CD4-positive, alpha-beta T cell treated with Interleukin-6 for 4 hours (primary cell): ENCODE measurements at regions not wholly inside any gene's neighbourhood (a gene's known extent, or its start where the extent isn't known, plus 50 kb on each side); places are given as distances from the start of the nearest gene placed in this dataset.
"Not testable (repeated sequence)": the region's sequence is repeated elsewhere in the genome, so short reads cannot be mapped to it uniquely, and the experiment has no call there.

Source experiments
- DNase-seq: peaks from one replicate; pipeline ENCODE4 v3.0.0-alpha.2; 2020; ENCODE audit warnings: mixed read lengths

DNA sequence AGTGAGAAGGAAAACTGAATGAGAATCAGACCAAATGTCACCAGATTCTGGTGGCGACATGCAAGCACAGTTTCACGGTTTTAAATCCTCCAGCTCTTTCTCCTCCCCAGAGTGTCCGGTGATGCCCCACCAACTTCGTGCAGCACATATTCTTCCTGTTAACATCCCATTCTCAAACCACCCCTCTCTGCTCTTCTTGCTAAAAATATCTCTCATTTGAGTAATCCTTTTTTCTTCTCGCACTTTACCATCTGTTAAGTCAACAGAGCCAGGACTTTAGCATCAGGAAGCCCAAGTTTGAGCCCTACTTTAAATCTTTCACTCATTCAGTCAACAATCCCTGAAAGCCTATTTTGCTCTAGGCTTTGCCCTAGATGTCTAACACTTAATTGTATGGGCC is 68.2 kb upstream of the VGLL4 start:
- no peak for DNase-seq

GRCh38 chr3:11709782-11710181 is 66.1 kb upstream of the VGLL4 start:
- no peak for DNase-seq

- not testable (repeated sequence) for DNase-seq
Measured at GRCh38 chr3:11707084-11707483, 63.4 kb upstream of the VGLL4 start.

DNA sequence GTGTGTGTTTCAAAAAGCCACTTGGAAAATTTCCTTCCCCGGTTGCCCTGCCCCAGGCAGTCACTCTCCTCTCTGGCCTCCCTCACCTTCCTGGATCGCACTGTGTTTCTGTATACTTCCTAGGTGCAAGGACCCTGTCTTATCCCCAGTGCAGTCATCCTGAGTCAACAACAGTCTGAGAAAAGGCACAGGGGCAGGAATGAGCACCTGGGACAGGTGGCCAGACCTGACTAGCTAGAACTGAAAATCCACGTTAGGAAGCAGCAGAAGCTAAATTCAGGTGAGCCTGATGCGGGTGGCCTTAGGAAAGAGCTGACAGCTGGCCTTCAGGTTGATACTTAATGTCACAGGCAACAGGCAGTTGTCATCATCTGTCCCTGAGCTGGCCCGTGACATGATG is 62.9 kb upstream of the VGLL4 start:
- DNase-seq = no peak

- DNase-seq = peak; percentile 14
Measured at GRCh38 chr3:11705049-11705448, 61.3 kb upstream of the VGLL4 start.

DNA sequence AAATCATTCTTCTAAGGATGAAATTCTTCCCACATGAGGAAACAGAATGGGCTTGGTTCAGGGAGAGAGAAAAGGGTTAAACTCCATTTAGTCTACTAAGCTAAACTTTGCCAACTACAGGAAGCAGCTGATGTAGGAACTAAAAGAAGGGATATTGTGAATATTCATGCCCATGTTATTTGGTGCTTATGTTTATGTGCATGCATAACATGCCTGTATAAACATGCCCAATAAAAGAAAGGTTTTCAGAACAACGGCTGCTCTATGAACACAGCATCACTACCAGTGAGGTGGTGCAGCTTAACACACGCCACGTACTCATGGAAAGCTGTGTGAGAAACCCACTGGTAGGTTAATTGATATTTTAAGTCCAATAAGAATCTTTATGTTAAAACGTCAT is 59.4 kb upstream of the VGLL4 start:
- DNase-seq = no peak

DNA sequence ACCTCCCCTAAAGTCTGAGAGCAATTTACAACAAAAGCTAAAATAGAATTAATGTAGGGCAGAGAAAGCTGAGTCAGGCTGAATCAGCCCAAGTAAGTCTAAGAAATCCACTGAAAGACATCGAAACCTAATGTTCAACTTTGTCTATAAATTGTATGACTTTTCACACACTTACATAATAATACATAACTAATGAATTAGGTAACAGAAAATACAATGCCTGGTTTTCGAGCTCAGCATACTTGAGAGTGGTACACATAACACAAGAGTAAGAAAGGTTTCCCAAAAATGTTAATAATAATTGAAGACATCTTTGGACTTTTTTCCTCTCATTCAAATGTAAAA is 55.3 kb upstream of the VGLL4 start:
- no peak for DNase-seq

GRCh38 chr3:11698326-11699082 is 54.8 kb upstream of the VGLL4 start:
- DNase-seq = no peak

DNA sequence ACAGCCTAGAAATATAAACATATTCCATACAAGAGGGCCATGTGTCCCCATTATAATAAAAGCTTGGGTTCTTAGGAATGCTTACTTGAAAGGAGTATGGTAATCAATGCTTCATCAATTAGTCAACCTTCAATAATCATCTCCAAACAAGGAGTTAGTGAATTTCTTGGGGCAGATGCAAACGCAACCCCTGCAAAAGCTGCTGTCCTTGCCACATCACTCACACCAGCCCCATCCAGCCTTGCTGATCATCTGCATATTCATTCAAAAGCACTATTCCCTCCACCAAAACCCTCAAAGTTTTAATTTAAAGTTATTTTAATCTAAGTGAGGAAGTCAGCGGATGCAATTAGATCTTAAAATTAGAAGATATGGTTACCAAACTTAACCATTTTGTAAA is 54.0 kb upstream of the VGLL4 start:
- DNase-seq = no peak

GRCh38 chr3:11696054-11696453 is 52.3 kb upstream of the VGLL4 start:
- DNase-seq = no peak
